ENCODE measurements at regions not wholly inside any gene's neighbourhood (a gene's known extent, or its start where the extent isn't known, plus 50 kb on each side); places are given as distances from the start of the nearest gene placed in this dataset.

DNA sequence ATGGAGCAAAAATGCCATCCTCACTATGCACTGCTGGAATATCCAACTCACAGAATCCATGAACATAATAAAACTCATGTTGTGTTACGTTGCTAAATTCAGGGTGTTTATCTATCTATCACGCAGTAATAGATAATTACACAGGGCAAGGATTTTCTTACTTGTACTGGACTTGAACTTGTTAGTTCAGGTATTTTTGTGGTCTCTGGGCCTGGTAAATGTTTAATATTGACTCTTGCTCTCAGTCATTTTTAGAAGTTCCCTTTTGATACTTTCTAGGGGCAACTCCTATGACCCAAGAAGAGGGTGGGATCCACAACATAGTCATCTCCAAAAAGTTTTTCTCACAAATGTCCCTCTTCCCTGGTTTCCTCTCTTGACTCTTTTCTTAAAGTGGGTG is 522.4 kb upstream of the IGFBP7 start:
- Mint-ChIP-seq H3K27me3 (ENCODE audit: low read depth) (no peaks in the 10 kb centered on the region), H3K4me1 (peaks cover 41% of the 10 kb centered on the region), H3K4me3 (no peak overlapping the region), H3K27ac (ENCODE audit: unreplicated experiment) (no peak overlapping the region), H3K36me3 (ENCODE audit: low read depth) (no peaks in the 10 kb centered on the region), H3K9me3 (peaks cover 7% of the 10 kb centered on the region)
- DNase-seq (ENCODE audit: low read depth, low spot score), result no peak
- TF ChIP-seq, protein P1, sequence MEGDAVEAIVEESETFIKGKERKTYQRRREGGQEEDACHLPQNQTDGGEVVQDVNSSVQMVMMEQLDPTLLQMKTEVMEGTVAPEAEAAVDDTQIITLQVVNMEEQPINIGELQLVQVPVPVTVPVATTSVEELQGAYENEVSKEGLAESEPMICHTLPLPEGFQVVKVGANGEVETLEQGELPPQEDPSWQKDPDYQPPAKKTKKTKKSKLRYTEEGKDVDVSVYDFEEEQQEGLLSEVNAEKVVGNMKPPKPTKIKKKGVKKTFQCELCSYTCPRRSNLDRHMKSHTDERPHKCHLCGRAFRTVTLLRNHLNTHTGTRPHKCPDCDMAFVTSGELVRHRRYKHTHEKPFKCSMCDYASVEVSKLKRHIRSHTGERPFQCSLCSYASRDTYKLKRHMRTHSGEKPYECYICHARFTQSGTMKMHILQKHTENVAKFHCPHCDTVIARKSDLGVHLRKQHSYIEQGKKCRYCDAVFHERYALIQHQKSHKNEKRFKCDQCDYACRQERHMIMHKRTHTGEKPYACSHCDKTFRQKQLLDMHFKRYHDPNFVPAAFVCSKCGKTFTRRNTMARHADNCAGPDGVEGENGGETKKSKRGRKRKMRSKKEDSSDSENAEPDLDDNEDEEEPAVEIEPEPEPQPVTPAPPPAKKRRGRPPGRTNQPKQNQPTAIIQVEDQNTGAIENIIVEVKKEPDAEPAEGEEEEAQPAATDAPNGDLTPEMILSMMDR (conservative IDR thresholded peaks at IDR 0.05), result no peak

DNA sequence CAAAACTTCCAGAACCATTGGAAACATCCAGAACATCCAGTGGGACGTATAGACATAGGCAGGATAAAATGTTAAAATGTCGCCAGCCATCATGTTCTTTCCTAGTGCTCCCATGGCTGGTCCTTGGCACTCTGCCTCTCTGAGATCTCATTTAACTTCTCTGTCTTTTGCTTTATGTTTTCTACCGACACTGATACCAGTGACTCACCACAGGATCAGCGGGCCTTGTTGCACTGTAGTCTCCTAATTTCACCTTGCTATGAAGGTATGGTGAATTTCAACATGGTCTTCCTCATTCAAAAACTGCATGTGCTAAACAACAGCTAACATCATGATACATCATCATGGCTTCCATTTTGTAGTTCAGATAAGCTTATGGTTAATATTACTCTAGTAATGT is 521.0 kb upstream of the IGFBP7 start:
- H3K27me3 Mint-ChIP-seq (ENCODE audit: low read depth), result no peaks in the 10 kb centered on the region
- DNase-seq (ENCODE audit: low read depth, low spot score), result no peak
- H3K9me3 Mint-ChIP-seq, result peaks cover 7% of the 10 kb centered on the region
- H3K4me1 Mint-ChIP-seq, result peaks cover 30% of the 10 kb centered on the region
- no peak overlapping the region for H3K4me3 Mint-ChIP-seq
- no peaks in the 10 kb centered on the region for H3K36me3 Mint-ChIP-seq (ENCODE audit: low read depth)
- H3K27ac Mint-ChIP-seq (ENCODE audit: unreplicated experiment), result no peak overlapping the region
- TF ChIP-seq, protein P1 (conservative IDR thresholded peaks at IDR 0.05), result no peak

DNA sequence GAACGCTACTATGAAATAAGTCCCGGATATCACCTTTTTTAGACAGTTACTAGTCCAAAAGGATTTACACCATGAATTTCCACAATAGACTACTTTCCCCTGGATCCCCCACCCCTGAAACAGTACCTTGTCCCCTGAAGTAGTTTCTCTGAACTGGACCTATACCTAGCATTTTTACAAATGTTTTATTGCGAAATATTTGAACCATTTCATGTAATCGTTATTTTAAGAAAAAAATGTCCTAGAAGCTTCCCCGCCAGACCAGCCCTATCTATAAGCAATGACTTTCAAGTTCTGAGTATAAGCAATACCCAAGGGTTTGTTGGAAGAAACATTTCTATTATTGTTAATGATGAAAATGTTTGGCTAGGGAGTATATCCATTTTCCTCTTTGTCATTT is 517.8 kb upstream of the IGFBP7 start:
- TF ChIP-seq, protein P1 (conservative IDR thresholded peaks at IDR 0.05), result no peak
- H3K4me1 Mint-ChIP-seq, result peaks cover 30% of the 10 kb centered on the region
- no peak for DNase-seq (ENCODE audit: low read depth, low spot score)
- H3K4me3 Mint-ChIP-seq, result no peak overlapping the region
- H3K9me3 Mint-ChIP-seq, result peaks cover 16% of the 10 kb centered on the region
- H3K36me3 Mint-ChIP-seq (ENCODE audit: low read depth), result peaks cover 6% of the 10 kb centered on the region
- H3K27me3 Mint-ChIP-seq (ENCODE audit: low read depth), result no peaks in the 10 kb centered on the region
- H3K27ac Mint-ChIP-seq (ENCODE audit: unreplicated experiment), result no peak overlapping the region

DNA sequence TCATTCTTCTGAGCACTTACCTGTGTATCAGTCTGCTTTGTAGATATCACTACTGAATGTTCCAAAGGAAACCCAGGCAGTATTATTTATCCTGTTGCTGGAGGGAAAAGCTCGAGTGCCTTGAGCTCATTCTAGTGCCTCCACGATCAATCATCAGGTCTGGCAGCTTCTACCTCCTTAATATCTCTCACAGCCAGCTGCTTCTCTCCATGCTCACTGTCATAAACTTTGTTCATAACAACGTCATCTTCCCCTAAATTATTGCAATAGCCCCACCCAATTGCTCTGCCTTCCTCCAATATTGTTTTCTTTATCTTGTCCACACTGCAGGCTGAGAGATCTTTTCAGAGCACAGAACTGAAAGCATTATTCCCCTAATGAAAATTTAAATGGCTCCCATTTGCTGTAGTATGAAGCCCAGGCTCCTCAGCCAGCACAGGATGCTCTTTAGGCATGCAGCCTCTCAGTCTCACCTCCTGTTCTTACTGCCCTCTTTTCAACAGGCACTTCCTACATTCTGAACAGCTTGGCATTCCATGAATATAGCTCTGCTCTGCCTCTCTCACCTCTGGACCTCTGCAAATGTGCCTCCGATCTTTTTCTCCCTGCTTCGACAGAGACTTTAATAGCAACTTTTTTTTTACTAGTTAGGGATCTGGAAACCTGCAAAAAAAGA is 504.2 kb upstream of the IGFBP7 start:
- Mint-ChIP-seq H3K4me1 (peaks cover 5% of the 10 kb centered on the region), H3K27me3 (ENCODE audit: low read depth) (no peaks in the 10 kb centered on the region), H3K9me3 (no peaks in the 10 kb centered on the region), H3K36me3 (ENCODE audit: low read depth) (no peaks in the 10 kb centered on the region), H3K4me3 (no peak overlapping the region), H3K27ac (ENCODE audit: unreplicated experiment) (no peak overlapping the region)
- TF ChIP-seq, protein P1 (conservative IDR thresholded peaks at IDR 0.05), result no peak
- DNase-seq (ENCODE audit: low read depth, low spot score), result no peak

DNA sequence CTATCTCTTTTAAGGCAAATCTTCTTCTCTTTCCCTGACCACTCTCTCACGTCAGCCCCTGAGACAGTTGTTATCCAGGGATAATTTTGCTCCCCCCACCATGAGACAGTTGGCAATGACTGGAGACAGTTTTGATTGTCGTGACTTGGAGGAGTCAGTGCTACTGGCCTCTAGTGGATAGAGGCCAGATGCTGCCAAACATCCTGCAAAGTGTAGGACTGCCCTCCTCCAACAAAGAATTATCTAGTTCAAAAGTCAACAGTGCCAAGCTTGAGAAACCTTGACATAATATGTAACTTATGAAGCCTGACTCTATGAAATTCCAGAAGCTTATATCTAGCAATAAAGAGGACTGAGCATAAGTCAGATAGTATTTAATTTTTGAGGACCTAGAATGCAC is 502.1 kb upstream of the IGFBP7 start:
- H3K27ac Mint-ChIP-seq (ENCODE audit: unreplicated experiment), result no peak overlapping the region
- H3K36me3 Mint-ChIP-seq (ENCODE audit: low read depth), result no peaks in the 10 kb centered on the region
- no peaks in the 10 kb centered on the region for H3K9me3 Mint-ChIP-seq
- TF ChIP-seq, protein P1 (conservative IDR thresholded peaks at IDR 0.05), result no peak
- H3K4me3 Mint-ChIP-seq, result no peak overlapping the region
- H3K4me1 Mint-ChIP-seq, result peaks cover 13% of the 10 kb centered on the region
- H3K27me3 Mint-ChIP-seq (ENCODE audit: low read depth), result no peaks in the 10 kb centered on the region
- no peak for DNase-seq (ENCODE audit: low read depth, low spot score)

All from neural crest cell (in vitro differentiated cells).